GM12878 (cell line): ENCODE measurements at regions not wholly inside any gene's neighbourhood (a gene's known extent, or its start where the extent isn't known, plus 50 kb on each side); places are given as distances from the start of the nearest gene placed in this dataset.

Experiments used
- EP300 ChIP-seq, 2 experiments: fragments of 150-350 bp in 1 of 2; IDR thresholded peaks; 2 replicates each; pipeline ENCODE4 v1.6.1; 2011 to 2012; ENCODE audit warnings: low read depth in 2 of 2, low read length in 2 of 2, borderline replicate concordance in 1 of 2, improper control_type of control experiment in 1 of 2, inconsistent platforms in 1 of 2; ENCODE audit not compliant: control insufficient read depth in 1 of 2
- SMARCA5 ChIP-seq: fragments of 450-650 bp; IDR thresholded peaks from 2 replicates; pipeline ENCODE4 v1.6.1; 2017; ENCODE audit warnings: mild to moderate bottlenecking
- TF ChIP-seq, protein P1 (sequence below), 3 experiments: IDR thresholded peaks in 2 of 3; conservative IDR thresholded peaks in 1 of 3; 2 replicates each; pipeline ENCODE4 v1.5.1; 2011; ENCODE audit warnings: low read depth in 3 of 3, low read length in 3 of 3, mild to moderate bottlenecking in 3 of 3, control low read depth in 2 of 3, moderate library complexity in 2 of 3, inconsistent platforms in 1 of 3, mixed read lengths in 1 of 3; ENCODE audit not compliant: control insufficient read depth in 2 of 3, insufficient read depth in 1 of 3; ENCODE audit errors: extremely low read depth in 1 of 3
- TF ChIP-seq, protein P2 (sequence below): IDR thresholded peaks from 2 replicates; pipeline ENCODE4 v1.6.1; 2012; ENCODE audit warnings: mild to moderate bottlenecking, low read depth, low read length
- TF ChIP-seq, protein P3 (sequence below): IDR thresholded peaks from 2 replicates; pipeline ENCODE4 v1.6.1; 2012; ENCODE audit warnings: low read depth, low read length, improper control_type of control experiment

- TF ChIP-seq SMARCA5 = no peak
- TF ChIP-seq, protein P1, sequence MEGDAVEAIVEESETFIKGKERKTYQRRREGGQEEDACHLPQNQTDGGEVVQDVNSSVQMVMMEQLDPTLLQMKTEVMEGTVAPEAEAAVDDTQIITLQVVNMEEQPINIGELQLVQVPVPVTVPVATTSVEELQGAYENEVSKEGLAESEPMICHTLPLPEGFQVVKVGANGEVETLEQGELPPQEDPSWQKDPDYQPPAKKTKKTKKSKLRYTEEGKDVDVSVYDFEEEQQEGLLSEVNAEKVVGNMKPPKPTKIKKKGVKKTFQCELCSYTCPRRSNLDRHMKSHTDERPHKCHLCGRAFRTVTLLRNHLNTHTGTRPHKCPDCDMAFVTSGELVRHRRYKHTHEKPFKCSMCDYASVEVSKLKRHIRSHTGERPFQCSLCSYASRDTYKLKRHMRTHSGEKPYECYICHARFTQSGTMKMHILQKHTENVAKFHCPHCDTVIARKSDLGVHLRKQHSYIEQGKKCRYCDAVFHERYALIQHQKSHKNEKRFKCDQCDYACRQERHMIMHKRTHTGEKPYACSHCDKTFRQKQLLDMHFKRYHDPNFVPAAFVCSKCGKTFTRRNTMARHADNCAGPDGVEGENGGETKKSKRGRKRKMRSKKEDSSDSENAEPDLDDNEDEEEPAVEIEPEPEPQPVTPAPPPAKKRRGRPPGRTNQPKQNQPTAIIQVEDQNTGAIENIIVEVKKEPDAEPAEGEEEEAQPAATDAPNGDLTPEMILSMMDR (IDR thresholded peaks at IDR 0.05 in 2 of 3, conservative IDR thresholded peaks at IDR 0.05 in 1 of 3; ENCODE audit: control insufficient read depth in 2 of 3, extremely low read depth in 1 of 3, insufficient read depth in 1 of 3, low read depth in 3 of 3, low read length in 3 of 3) = no peak
- TF ChIP-seq, protein P2, sequence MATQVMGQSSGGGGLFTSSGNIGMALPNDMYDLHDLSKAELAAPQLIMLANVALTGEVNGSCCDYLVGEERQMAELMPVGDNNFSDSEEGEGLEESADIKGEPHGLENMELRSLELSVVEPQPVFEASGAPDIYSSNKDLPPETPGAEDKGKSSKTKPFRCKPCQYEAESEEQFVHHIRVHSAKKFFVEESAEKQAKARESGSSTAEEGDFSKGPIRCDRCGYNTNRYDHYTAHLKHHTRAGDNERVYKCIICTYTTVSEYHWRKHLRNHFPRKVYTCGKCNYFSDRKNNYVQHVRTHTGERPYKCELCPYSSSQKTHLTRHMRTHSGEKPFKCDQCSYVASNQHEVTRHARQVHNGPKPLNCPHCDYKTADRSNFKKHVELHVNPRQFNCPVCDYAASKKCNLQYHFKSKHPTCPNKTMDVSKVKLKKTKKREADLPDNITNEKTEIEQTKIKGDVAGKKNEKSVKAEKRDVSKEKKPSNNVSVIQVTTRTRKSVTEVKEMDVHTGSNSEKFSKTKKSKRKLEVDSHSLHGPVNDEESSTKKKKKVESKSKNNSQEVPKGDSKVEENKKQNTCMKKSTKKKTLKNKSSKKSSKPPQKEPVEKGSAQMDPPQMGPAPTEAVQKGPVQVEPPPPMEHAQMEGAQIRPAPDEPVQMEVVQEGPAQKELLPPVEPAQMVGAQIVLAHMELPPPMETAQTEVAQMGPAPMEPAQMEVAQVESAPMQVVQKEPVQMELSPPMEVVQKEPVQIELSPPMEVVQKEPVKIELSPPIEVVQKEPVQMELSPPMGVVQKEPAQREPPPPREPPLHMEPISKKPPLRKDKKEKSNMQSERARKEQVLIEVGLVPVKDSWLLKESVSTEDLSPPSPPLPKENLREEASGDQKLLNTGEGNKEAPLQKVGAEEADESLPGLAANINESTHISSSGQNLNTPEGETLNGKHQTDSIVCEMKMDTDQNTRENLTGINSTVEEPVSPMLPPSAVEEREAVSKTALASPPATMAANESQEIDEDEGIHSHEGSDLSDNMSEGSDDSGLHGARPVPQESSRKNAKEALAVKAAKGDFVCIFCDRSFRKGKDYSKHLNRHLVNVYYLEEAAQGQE = no peak
- TF ChIP-seq, protein P3, sequence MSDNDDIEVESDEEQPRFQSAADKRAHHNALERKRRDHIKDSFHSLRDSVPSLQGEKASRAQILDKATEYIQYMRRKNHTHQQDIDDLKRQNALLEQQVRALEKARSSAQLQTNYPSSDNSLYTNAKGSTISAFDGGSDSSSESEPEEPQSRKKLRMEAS = no peak
- TF ChIP-seq EP300 (IDR thresholded peaks at IDR 0.05; ENCODE audit: borderline replicate concordance in 1 of 2, control insufficient read depth in 1 of 2, low read depth in 2 of 2, low read length in 2 of 2) = no peak
Observed at GRCh38 chr14:28130610-28131284, 635.8 kb upstream of the FOXG1 start.
